Neural crest cell (in vitro differentiated cells): ENCODE measurements at regions not wholly inside any gene's neighbourhood (a gene's known extent, or its start where the extent isn't known, plus 50 kb on each side); places are given as distances from the start of the nearest gene placed in this dataset.

ENCODE experiments used
- DNase-seq: peaks from one replicate; pipeline ENCODE4 v3.0.0; 2021; ENCODE audit warnings: low read depth, mixed read lengths, low spot score
- H3K27ac Mint-ChIP-seq: one replicate; pipeline ENCODE4 v1.8.0; 2021; ENCODE audit warnings: mild to moderate bottlenecking, mixed read lengths; ENCODE audit not compliant: unreplicated experiment
- H3K27me3 Mint-ChIP-seq: 2 replicates; pipeline ENCODE4 v1.8.0; 2021; ENCODE audit warnings: low read depth, mild to moderate bottlenecking, mixed read lengths
- H3K36me3 Mint-ChIP-seq: 2 replicates; pipeline ENCODE4 v1.8.0; 2021; ENCODE audit warnings: low read depth, mild to moderate bottlenecking, mixed read lengths
- H3K4me1 Mint-ChIP-seq: 2 replicates; pipeline ENCODE4 v1.8.0; 2021; ENCODE audit warnings: mixed read lengths
- H3K4me3 Mint-ChIP-seq: one replicate; pipeline ENCODE4 v1.8.0; 2021; ENCODE audit warnings: mild to moderate bottlenecking, mixed read lengths
- H3K9me3 Mint-ChIP-seq: 2 replicates; pipeline ENCODE4 v1.8.0; 2021; ENCODE audit warnings: mixed read lengths
- CTCF ChIP-seq: fragments of 200-600 bp; sonication (generic); conservative IDR thresholded peaks from 2 replicates; pipeline ENCODE4 v1.5.0; 2021; ENCODE audit warnings: antibody characterized with exemption, mild to moderate bottlenecking

GRCh38 chr2:238652053-238652770 is 195.7 kb upstream of the TWIST2 start:
- Mint-ChIP-seq H3K27me3 (no peaks in the 10 kb centered on the region), H3K4me3 (no peak overlapping the region), H3K36me3 (no peaks in the 10 kb centered on the region), H3K4me1 (peaks cover 14% of the 10 kb centered on the region), H3K27ac (peak overlapping the region; percentile 84), H3K9me3 (peaks cover 3% of the 10 kb centered on the region)
- TF ChIP-seq CTCF = no peak
- DNase-seq = no peak

- H3K36me3 Mint-ChIP-seq = no peaks in the 10 kb centered on the region
- H3K4me1 Mint-ChIP-seq = peaks cover 17% of the 10 kb centered on the region
- no peak overlapping the region for H3K4me3 Mint-ChIP-seq
- H3K27ac Mint-ChIP-seq = peak overlapping the region; percentile 84
- no peak for TF ChIP-seq CTCF
- DNase-seq = no peak
- no peaks in the 10 kb centered on the region for H3K27me3 Mint-ChIP-seq
- H3K9me3 Mint-ChIP-seq = peaks cover 3% of the 10 kb centered on the region
These were observed 195.1 kb upstream of the TWIST2 start for GRCh38 chr2:238652771-238653157.

- Mint-ChIP-seq H3K4me3 (no peak overlapping the region), H3K27ac (peak overlapping the region; percentile 24), H3K9me3 (peaks cover 3% of the 10 kb centered on the region), H3K27me3 (no peaks in the 10 kb centered on the region), H3K4me1 (peaks cover 21% of the 10 kb centered on the region), H3K36me3 (no peaks in the 10 kb centered on the region)
- DNase-seq = no peak
- TF ChIP-seq CTCF = no peak
These were observed 194.3 kb upstream of the TWIST2 start for GRCh38 chr2:238653431-238654109.

GRCh38 chr2:238654479-238655197 is 193.2 kb upstream of the TWIST2 start:
- no peak for DNase-seq
- H3K9me3 Mint-ChIP-seq = peaks cover 3% of the 10 kb centered on the region
- H3K36me3 Mint-ChIP-seq = no peaks in the 10 kb centered on the region
- no peak overlapping the region for H3K4me3 Mint-ChIP-seq
- H3K4me1 Mint-ChIP-seq = peaks cover 21% of the 10 kb centered on the region
- no peak overlapping the region for H3K27ac Mint-ChIP-seq
- H3K27me3 Mint-ChIP-seq = no peaks in the 10 kb centered on the region
- no peak for TF ChIP-seq CTCF

- no peak overlapping the region for H3K4me3 Mint-ChIP-seq
- H3K4me1 Mint-ChIP-seq = peaks cover 21% of the 10 kb centered on the region
- peaks cover 3% of the 10 kb centered on the region for H3K9me3 Mint-ChIP-seq
- no peak overlapping the region for H3K27ac Mint-ChIP-seq
- H3K27me3 Mint-ChIP-seq = no peaks in the 10 kb centered on the region
- no peak for TF ChIP-seq CTCF
- no peaks in the 10 kb centered on the region for H3K36me3 Mint-ChIP-seq
- DNase-seq = no peak
These were observed 192.6 kb upstream of the TWIST2 start for GRCh38 chr2:238655198-238655860.
